ENCODE measurements at regions not wholly inside any gene's neighbourhood (a gene's known extent, or its start where the extent isn't known, plus 50 kb on each side); places are given as distances from the start of the nearest gene placed in this dataset.

DNA sequence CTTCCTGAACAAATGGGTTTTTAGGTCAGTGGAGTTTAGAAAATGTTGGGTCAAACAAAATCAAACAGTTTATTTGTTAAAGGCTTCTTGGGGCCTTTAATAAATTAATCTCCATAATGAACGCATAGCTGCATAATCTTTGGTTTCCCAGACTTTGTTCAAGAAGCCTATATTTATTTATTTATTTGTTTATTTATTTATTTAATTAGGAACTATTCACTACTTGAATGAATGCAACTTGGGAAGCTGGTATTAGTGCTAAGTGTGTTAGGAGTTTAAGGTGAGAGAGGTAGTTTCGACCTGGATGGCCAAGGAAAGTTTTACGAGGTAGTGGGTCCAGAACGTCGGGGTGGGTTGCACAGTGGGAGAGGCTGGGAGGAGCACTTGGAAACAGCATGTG is 281.9 kb upstream of the C2CD4B start:
- DNase-seq = no peak

GRCh38 chr15:62447742-62448141 is 282.7 kb upstream of the C2CD4B start:
- no peak for DNase-seq

- DNase-seq = no peak
Measured at GRCh38 chr15:62449638-62450037, 284.6 kb upstream of the C2CD4B start.

GRCh38 chr15:62450061-62450460 is 285.0 kb upstream of the C2CD4B start:
- DNase-seq = no peak

GRCh38 chr15:62452026-62452425 is 286.9 kb upstream of the C2CD4B start:
- DNase-seq = no peak

DNA sequence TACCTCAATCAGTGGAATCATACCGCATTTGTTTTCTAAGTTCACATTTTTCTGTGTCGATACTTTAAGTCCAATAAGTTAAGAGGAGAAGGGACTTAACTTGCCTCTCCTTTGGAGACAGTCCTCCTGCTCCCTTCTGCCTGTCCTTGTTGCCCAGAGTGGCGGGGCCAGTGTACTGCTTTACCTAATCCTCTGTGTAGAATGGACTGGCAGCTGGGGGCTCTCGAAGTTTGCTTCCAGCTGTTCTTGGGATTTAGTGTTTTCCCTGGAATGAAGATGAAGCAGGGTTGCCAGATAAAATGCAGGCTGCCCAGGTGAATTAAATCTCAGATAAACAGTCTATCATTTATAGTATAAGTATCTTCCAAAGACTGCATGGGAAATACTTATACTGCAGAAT is 287.6 kb upstream of the C2CD4B start:
- DNase-seq = no peak

DNA sequence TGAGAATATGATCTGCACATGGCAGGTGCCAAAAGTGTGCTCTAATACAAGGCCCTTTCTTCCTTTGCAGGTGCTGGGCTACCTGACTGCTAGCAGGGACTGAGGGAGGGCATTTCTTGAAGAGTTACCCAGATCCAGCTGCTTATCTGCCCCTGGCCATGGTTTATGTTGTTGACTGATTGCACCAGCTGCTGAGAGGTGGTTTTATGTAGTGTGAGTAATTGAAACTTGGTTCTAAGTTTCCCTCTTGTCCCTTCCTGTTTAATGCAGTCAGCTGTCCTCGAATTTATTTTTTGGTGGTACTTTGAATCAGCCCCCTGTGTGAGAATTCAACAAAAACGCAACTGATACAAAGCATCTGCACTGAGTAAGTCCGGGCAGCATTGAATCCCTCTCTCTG is 288.3 kb upstream of the C2CD4B start:
- DNase-seq = no peak

DNA sequence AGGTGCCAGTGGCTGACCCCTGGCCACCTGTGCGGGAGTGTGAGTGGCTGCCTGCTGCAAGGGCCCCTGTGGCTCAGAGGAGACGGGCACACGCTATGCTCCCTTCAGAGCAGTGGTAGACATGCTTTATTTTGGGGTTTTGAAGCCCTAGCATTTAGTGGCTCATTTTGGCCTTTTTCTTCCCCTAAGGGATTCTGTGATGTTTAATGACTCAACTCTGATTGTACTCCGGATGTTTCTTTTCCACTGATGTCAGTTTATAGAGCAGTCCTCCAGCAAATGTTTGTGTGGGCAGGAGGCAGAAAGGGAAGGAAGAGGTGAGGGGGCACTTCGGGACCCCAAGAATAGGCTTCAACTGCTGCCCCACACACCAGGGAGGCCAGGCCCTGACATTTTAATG is 288.9 kb upstream of the C2CD4B start:
- no peak for DNase-seq

- DNase-seq = no peak
Measured at GRCh38 chr15:62454567-62455172, 289.6 kb upstream of the C2CD4B start.

DNA sequence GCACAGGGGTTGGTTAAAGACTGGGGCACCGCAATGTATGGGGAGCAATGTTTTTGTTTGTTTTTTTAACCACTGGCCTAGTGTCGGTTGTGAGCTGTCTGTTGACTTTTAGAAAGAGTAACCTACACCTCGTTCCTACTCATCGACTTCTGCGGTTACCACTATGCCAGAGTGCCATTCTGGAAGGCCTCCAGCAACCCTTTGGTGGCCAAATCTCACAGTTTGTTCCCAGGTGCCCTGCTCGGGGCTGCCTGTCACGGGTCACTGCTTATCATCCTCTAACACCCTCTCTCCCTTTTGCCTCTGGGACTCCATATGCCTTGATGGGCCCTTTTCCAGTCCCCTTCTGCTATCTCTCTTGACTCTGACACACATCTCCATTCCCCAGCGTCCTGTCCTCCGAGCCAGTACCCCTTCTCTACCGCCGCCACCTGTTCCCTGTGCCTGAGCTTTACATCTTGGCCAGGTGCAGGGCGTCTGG is 290.4 kb upstream of the C2CD4B start:
- no peak for DNase-seq

DNA sequence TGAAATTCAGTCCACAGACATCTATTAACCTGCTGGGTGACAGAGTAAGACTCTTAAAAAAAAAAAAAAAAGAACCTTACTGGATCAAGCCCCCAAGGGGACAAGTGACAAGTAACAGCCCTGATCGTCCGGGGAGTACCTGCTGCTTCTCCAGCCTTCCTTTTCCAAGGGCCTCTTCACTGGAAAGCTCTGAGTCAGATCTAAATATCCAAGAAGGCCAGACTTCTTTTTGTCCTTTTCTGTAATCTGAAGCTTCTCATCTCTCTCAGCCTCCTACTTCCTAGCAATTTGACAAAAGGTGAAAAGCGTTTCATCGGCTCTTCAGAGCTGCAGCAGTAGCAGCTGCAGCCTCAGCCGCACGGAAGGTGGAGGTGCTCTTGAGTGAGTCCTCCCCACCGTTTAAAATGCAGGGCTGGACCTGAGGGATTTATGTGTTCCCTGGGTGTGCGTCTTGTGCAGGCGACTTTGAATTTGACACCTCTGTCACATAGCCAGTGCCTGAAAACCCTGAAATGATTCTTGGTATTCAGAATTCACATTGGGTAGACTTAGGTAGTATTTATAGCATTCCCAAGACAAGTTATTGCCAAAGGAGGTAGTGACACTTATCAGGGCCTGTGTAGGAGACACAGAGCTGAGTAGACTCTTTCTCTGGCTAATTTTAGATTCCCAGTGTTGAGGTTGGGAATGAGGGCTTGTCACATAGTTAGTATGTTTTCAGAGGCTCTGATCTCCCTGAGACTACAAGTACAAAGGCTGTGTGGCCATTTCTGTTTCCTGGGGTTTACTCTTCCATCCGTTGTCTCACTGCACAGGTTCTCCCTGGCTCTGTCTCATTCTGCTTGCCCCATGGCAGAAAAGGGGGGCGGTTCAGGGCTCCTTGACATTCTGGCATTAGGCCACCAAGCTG is 291.2 kb upstream of the C2CD4B start:
- no peak for DNase-seq

GRCh38 chr15:62457100-62457499 is 292.0 kb upstream of the C2CD4B start:
- no peak for DNase-seq

DNA sequence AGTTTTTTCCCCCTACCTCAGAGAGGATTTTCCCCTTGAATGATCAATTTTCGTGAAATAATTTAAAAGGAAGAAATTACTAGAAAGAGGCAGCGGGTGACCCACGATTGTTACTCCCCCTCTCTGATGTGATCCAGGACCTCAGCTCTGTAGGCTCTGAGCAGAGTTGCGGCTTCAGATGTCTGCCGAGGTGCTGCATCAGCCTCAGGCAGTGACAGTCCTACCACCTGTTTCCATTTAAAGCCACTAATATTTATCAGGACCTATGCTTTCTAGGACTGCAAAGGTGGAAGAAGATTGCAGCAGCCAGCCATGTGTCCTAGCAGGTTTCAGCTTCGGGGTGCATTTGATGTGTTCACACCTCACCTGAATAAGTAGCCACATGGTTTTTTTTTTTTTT is 294.8 kb upstream of the C2CD4B start:
- DNase-seq = no peak

- no peak for DNase-seq
Measured at GRCh38 chr15:62462268-62462667, 297.2 kb upstream of the C2CD4B start.

DNA sequence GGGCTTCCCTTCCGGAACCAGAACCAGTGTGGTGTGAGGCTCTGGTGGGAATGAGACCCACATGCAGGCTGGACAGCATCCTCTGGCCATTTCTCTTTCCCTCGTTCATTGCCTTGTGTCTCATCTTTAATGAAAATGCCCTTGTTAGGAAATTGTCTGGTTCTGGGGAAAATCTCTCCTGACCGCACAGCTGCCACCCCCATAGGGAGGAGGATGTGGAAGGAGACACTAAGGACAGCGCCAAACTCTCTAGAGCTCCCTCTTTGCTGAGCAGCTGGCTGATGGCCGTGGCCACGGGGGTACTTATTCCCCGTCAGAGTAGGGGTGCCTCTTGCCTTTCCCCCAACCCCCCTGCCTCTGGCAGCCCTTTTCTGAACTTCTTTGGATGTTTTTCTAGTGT is 297.6 kb upstream of the C2CD4B start:
- DNase-seq = no peak

DNA sequence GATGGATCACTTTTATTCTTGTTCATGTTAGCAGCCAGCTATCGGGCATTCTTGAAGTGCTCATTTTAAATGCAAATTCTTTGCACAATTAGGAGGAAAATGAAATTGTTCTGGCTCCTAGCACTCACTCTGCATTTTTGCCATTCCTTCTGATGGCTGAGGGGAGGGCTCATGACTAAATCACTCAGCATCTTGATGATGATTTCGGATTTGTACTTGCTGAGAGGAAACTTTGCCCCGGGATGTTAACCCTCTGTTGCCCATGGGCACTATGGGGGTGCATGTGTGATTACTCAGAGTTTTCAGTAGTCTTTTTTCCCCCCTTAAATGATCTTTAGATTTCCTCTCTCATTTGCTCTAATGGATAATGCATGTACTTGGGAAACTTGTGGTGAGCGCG is 299.6 kb upstream of the C2CD4B start:
- DNase-seq = no peak

DNA sequence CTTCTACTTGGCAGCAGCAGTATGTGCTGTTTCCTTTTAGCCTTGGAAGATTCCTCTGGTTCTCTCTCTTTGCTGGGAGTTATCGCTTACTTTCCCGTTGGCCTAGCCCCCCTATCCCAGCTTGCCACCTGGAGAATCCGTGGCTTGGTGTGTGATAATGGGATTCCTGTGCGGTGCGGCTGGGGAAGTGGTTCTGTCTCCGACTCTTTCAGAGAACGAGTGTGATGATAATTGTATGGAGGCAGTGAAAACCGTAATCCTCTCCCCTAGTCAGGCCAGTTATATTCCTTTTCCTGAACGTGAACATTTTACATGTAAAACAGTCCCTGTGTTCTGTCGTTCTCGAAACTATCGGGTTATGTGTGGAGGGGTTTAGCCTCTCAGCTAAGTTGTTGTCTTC is 300.1 kb upstream of the C2CD4B start:
- no peak for DNase-seq

GRCh38 chr15:62469478-62469873 is 304.4 kb upstream of the C2CD4B start:
- no peak for DNase-seq

- no peak for DNase-seq
Measured at GRCh38 chr15:62469874-62470688, 305.0 kb upstream of the C2CD4B start.

- DNase-seq = no peak
Measured at GRCh38 chr15:62472616-62473299, 307.7 kb upstream of the C2CD4B start.

DNA sequence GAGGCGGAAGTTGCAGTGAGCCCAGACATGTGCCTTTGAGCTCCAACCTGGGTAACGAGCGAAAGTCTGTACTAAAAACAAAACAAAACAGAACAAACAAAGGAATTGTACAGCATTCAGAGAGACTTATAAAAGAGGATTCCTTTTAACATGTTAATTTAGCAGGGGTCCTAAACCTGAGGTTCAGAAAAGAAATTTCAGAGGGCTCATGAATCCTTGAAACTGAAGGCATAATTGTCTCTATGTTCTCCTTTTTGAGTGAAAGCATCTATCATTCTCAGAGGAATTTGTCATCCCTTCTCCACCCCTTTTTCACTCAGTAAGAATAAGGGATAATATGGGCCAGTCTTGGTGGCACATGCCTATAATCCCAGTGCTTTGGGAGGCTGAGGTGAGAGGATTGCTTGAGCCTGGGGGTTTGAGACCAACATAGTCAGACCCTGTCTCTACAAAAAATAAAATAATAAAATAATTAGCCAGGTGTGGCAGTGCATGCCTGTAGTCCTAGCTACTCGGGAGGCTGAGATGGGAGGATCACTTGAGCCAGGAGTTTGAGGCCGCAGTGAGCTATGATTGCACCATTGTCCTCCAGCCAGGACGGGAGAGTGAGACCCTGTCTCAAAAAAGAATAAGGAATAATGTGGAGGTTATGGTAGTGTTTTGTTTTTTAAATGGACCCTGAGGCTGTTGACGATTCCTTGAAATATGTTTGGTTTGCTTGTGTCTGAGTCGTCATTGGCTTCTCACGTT is 309.1 kb upstream of the C2CD4B start:
- DNase-seq = no peak

GRCh38 chr15:62474771-62475124 is 309.7 kb upstream of the C2CD4B start:
- no peak for DNase-seq
